22Rv1 (cell line): ENCODE measurements at regions not wholly inside any gene's neighbourhood (a gene's known extent, or its start where the extent isn't known, plus 50 kb on each side); places are given as distances from the start of the nearest gene placed in this dataset.

Source experiments
- CTCF ChIP-seq: fragments of 450-650 bp; IDR thresholded peaks from 2 replicates; pipeline ENCODE4 v1.5.1; 2017; ENCODE audit warnings: mild to moderate bottlenecking
- ZFX ChIP-seq: fragments of 450-650 bp; IDR thresholded peaks from 2 replicates; pipeline ENCODE4 v1.6.1; 2017; ENCODE audit warnings: antibody characterized with exemption, borderline replicate concordance

DNA sequence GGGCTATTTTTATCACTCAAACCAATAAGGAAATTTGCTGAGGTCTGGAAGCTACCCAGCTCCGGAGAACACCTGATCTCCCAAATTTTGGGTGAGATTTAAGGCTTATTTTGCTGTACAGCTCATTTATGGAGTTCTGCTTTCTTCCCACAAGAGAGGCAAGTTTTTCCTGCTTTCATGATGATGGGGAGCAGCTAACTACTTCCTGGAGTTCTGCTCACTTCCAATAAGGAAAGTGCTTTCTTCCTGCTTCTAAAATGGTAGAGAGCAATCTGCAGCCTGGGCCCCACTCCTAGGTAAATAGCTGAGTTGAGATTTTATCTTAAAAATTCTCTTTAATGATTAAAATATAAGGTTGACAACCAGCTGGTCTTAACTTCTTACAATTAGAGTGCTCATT is 606.0 kb upstream of the HTR2C start:
- no peak for TF ChIP-seq CTCF
- no peak for TF ChIP-seq ZFX
